CD4-positive, alpha-beta memory T cell (primary cell): ENCODE measurements at regions not wholly inside any gene's neighbourhood (a gene's known extent, or its start where the extent isn't known, plus 50 kb on each side); places are given as distances from the start of the nearest gene placed in this dataset.

ENCODE experiments used
- CTCF ChIA-PET: fragments of 350-600 bp; sonication (Branson Sonifier 250); formaldehyde crosslinking; loops from one replicate; lab custom pipeline; 2021; ENCODE audit warnings: inconsistent platforms; ENCODE audit not compliant: partially characterized antibody; lab: Charles Lee
- POLR2A ChIA-PET: fragments of 350-600 bp; sonication (Branson Sonifier 250); formaldehyde crosslinking; loops from one replicate; lab custom pipeline; 2021; ENCODE audit not compliant: partially characterized antibody; lab: Charles Lee
- DNase-seq, 5 donors: peaks; one replicate each; pipeline versions ENCODE4 v3.0.0 to v3.0.0-alpha.2; 2020 to 2022; ENCODE audit warnings: mixed read lengths in 1 of 5
- H3K27ac ChIP-seq: one replicate; pipeline ENCODE4 v1.7.0; 2013; ENCODE audit warnings: low read depth, low read length
- H3K27me3 ChIP-seq: 2 replicates; pipeline ENCODE4 v1.7.0; 2013; ENCODE audit warnings: mild to moderate bottlenecking, low read length, moderate library complexity; ENCODE audit not compliant: insufficient read depth
- H3K36me3 ChIP-seq: 2 replicates; pipeline ENCODE4 v1.7.0; 2013; ENCODE audit warnings: mild to moderate bottlenecking, low read length, moderate library complexity; ENCODE audit not compliant: insufficient read depth
- H3K4me1 ChIP-seq: 2 replicates; pipeline ENCODE4 v1.7.0; 2013; ENCODE audit warnings: mild to moderate bottlenecking, low read length, moderate library complexity; ENCODE audit not compliant: insufficient read depth
- H3K4me3 ChIP-seq, 2 donors: one replicate each; pipeline ENCODE4 v1.7.0; 2013; ENCODE audit warnings: low read length in 2 of 2, mild to moderate bottlenecking in 1 of 2
- H3K9me3 ChIP-seq, 2 donors: one replicate each; pipeline ENCODE4 v1.7.0; 2013; ENCODE audit warnings: low read length in 2 of 2, control low read depth in 1 of 2; ENCODE audit not compliant: control insufficient read depth in 1 of 2
- H3K27ac Mint-ChIP-seq, 7 donors: one replicate each; pipeline ENCODE4 v1.8.0; 2020 to 2021; ENCODE audit warnings: mixed read lengths in 7 of 7, mild to moderate bottlenecking in 6 of 7, inconsistent platforms in 3 of 7, moderate library complexity in 3 of 7
- H3K27me3 Mint-ChIP-seq, 2 donors: one replicate each; pipeline ENCODE4 v1.8.0; 2020 to 2021; ENCODE audit warnings: mixed read lengths in 2 of 2
- H3K36me3 Mint-ChIP-seq, 2 donors: one replicate each; pipeline ENCODE4 v1.8.0; 2020 to 2021; ENCODE audit warnings: mixed read lengths in 2 of 2, inconsistent platforms in 1 of 2, mild to moderate bottlenecking in 1 of 2
- H3K4me1 Mint-ChIP-seq, 4 donors: one replicate each; pipeline ENCODE4 v1.8.0; 2020 to 2021; ENCODE audit warnings: mixed read lengths in 4 of 4, mild to moderate bottlenecking in 1 of 4
- H3K4me3 Mint-ChIP-seq, 8 donors: one replicate each; pipeline ENCODE4 v1.8.0; 2020 to 2021; ENCODE audit warnings: mixed read lengths in 8 of 8, mild to moderate bottlenecking in 7 of 8, moderate library complexity in 6 of 8, inconsistent platforms in 3 of 8
- H3K9me3 Mint-ChIP-seq, 8 donors: one replicate each; pipeline ENCODE4 v1.8.0; 2020 to 2021; ENCODE audit warnings: mixed read lengths in 8 of 8, mild to moderate bottlenecking in 5 of 8, inconsistent platforms in 3 of 8, moderate library complexity in 1 of 8
- intact Hi-C: fragments of 100-400 bp; cut with micrococcal nuclease; formaldehyde crosslinking; loops from one replicate; pipeline ENCODE4 v1.15.1; 2023

GRCh38 chr12:112577473-112578329, 159.0 kb downstream of the PTPN11 start:
- H3K27ac ChIP-seq, result no peak overlapping the region
- POLR2A ChIA-PET, result no interaction called here
- H3K27me3 Mint-ChIP-seq, result peaks cover 18 to 25% of the 10 kb centered on the region in 2 donors
- no peak overlapping the region for H3K4me3 Mint-ChIP-seq
- H3K27ac Mint-ChIP-seq, result no peak overlapping the region
- H3K36me3 Mint-ChIP-seq, result no peaks in the 10 kb centered on the region
- no peak overlapping the region for H3K4me3 ChIP-seq
- DNase-seq, result no peak
- H3K27me3 ChIP-seq, result no peaks in the 10 kb centered on the region
- peaks cover 0 to 2% (median 0%) of the 10 kb centered on the region in 8 donors for H3K9me3 Mint-ChIP-seq
- no peaks in the 10 kb centered on the region for H3K4me1 ChIP-seq
- CTCF ChIA-PET, result no interaction called here
- no peaks in the 10 kb centered on the region for H3K9me3 ChIP-seq
- intact Hi-C loops, result no loop called here
- H3K4me1 Mint-ChIP-seq, result peaks cover 0 to 3% (median 0%) of the 10 kb centered on the region in 4 donors
- H3K36me3 ChIP-seq, result no peaks in the 10 kb centered on the region

GRCh38 chr12:112584266-112584722, 165.5 kb downstream of the PTPN11 start:
- intact Hi-C loops, result no loop called here
- Histone ChIP-seq H3K27ac (no peak overlapping the region), H3K36me3 (no peaks in the 10 kb centered on the region), H3K9me3 (no peaks in the 10 kb centered on the region), H3K4me3 (no peak overlapping the region), H3K4me1 (no peaks in the 10 kb centered on the region), H3K27me3 (no peaks in the 10 kb centered on the region)
- Mint-ChIP-seq H3K4me1 (no peaks in the 10 kb centered on the region), H3K9me3 (peaks cover 0 to 2% (median 0%) of the 10 kb centered on the region in 8 donors), H3K27ac (no peak overlapping the region), H3K27me3 (peaks cover 17 to 21% of the 10 kb centered on the region in 2 donors), H3K36me3 (no peaks in the 10 kb centered on the region), H3K4me3 (no peak overlapping the region)
- ChIA-PET CTCF (no interaction called here), POLR2A (interaction anchor here (1.2 kb wide), 1 partner anchor 10 kb away, joined by 3 read pairs; no protein-coding TSS in a partner anchor)
- DNase-seq, result no peak

- H3K9me3 Mint-ChIP-seq, result peaks cover 0 to 2% (median 0%) of the 10 kb centered on the region in 8 donors
- POLR2A ChIA-PET, result no interaction called here
- H3K4me3 Mint-ChIP-seq, result no peak overlapping the region
Measured at GRCh38 chr12:112586148-112586783, 167.5 kb downstream of the PTPN11 start.

GRCh38 chr12:112589275-112589674, 170.5 kb downstream of the PTPN11 start:
- Mint-ChIP-seq H3K27me3 (peaks cover 11 to 17% of the 10 kb centered on the region in 2 donors), H3K36me3 (no peaks in the 10 kb centered on the region), H3K4me1 (no peaks in the 10 kb centered on the region), H3K4me3 (no peak overlapping the region), H3K9me3 (peaks cover 0 to 8% (median 0%) of the 10 kb centered on the region in 8 donors), H3K27ac (no peak overlapping the region)
- H3K36me3 ChIP-seq, result no peaks in the 10 kb centered on the region
- DNase-seq, result no peak
- H3K4me1 ChIP-seq, result no peaks in the 10 kb centered on the region
- ChIA-PET CTCF (no interaction called here), POLR2A (no interaction called here)
- no peaks in the 10 kb centered on the region for H3K9me3 ChIP-seq
- H3K27me3 ChIP-seq, result no peaks in the 10 kb centered on the region
- intact Hi-C loops, result no loop called here
- no peak overlapping the region for H3K4me3 ChIP-seq
- no peak overlapping the region for H3K27ac ChIP-seq

More at GRCh38 chr12:112586148-112586783, 167.5 kb downstream of the PTPN11 start:
- Histone ChIP-seq H3K27ac (no peak overlapping the region), H3K4me1 (no peaks in the 10 kb centered on the region), H3K4me3 (no peak overlapping the region), H3K9me3 (no peaks in the 10 kb centered on the region), H3K36me3 (no peaks in the 10 kb centered on the region), H3K27me3 (no peaks in the 10 kb centered on the region)
- H3K27ac Mint-ChIP-seq, result no peak overlapping the region
- no peaks in the 10 kb centered on the region for H3K36me3 Mint-ChIP-seq
- intact Hi-C loops, result no loop called here
- no peak for DNase-seq
- H3K4me1 Mint-ChIP-seq, result no peaks in the 10 kb centered on the region
- CTCF ChIA-PET, result no interaction called here
- H3K27me3 Mint-ChIP-seq, result peaks cover 16 to 19% of the 10 kb centered on the region in 2 donors

GRCh38 chr12:112590281-112590680, 171.5 kb downstream of the PTPN11 start:
- CTCF ChIA-PET, result no interaction called here

GRCh38 chr12:112591488-112591887, 172.7 kb downstream of the PTPN11 start:
- ChIA-PET POLR2A (no interaction called here), CTCF (no interaction called here)
- Histone ChIP-seq H3K4me3 (no peak overlapping the region), H3K4me1 (no peaks in the 10 kb centered on the region), H3K27me3 (no peaks in the 10 kb centered on the region), H3K9me3 (no peaks in the 10 kb centered on the region), H3K36me3 (no peaks in the 10 kb centered on the region), H3K27ac (no peak overlapping the region)
- Mint-ChIP-seq H3K36me3 (no peaks in the 10 kb centered on the region), H3K27ac (no peak overlapping the region), H3K4me1 (no peaks in the 10 kb centered on the region), H3K4me3 (no peak overlapping the region), H3K27me3 (peaks cover 13 to 23% of the 10 kb centered on the region in 2 donors), H3K9me3 (peaks cover 0 to 8% (median 1%) of the 10 kb centered on the region in 8 donors)
- intact Hi-C loops, result no loop called here
- DNase-seq, result no peak

More at GRCh38 chr12:112590281-112590680, 171.5 kb downstream of the PTPN11 start:
- H3K4me3 Mint-ChIP-seq, result no peak overlapping the region
- H3K4me3 ChIP-seq, result no peak overlapping the region
- no peak overlapping the region for H3K27ac ChIP-seq
- no peaks in the 10 kb centered on the region for H3K36me3 ChIP-seq
- DNase-seq, result no peak
- POLR2A ChIA-PET, result no interaction called here
- no peaks in the 10 kb centered on the region for H3K9me3 ChIP-seq
- H3K27me3 Mint-ChIP-seq, result peaks cover 11 to 19% of the 10 kb centered on the region in 2 donors
- peaks cover 0 to 8% (median 0%) of the 10 kb centered on the region in 8 donors for H3K9me3 Mint-ChIP-seq
- intact Hi-C loops, result no loop called here
- no peaks in the 10 kb centered on the region for H3K36me3 Mint-ChIP-seq
- no peak overlapping the region for H3K27ac Mint-ChIP-seq
- no peaks in the 10 kb centered on the region for H3K27me3 ChIP-seq
- no peaks in the 10 kb centered on the region for H3K4me1 ChIP-seq
- no peaks in the 10 kb centered on the region for H3K4me1 Mint-ChIP-seq

GRCh38 chr12:112595410-112595809, 176.7 kb downstream of the PTPN11 start:
- ChIA-PET POLR2A (no interaction called here), CTCF (no interaction called here)
- Mint-ChIP-seq H3K9me3 (peaks cover 0 to 8% (median 3%) of the 10 kb centered on the region in 8 donors), H3K4me3 (no peak overlapping the region), H3K4me1 (no peaks in the 10 kb centered on the region), H3K27ac (no peak overlapping the region), H3K36me3 (no peaks in the 10 kb centered on the region), H3K27me3 (peaks cover 29 to 37% of the 10 kb centered on the region in 2 donors)
- H3K4me3 ChIP-seq, result no peak overlapping the region
- no peaks in the 10 kb centered on the region for H3K27me3 ChIP-seq
- H3K27ac ChIP-seq, result no peak overlapping the region
- no peaks in the 10 kb centered on the region for H3K36me3 ChIP-seq
- intact Hi-C loops, result no loop called here
- H3K9me3 ChIP-seq, result no peaks in the 10 kb centered on the region
- H3K4me1 ChIP-seq, result no peaks in the 10 kb centered on the region
- DNase-seq, result no peak
